ENCODE measurements at regions not wholly inside any gene's neighbourhood (a gene's known extent, or its start where the extent isn't known, plus 50 kb on each side); places are given as distances from the start of the nearest gene placed in this dataset.

DNA sequence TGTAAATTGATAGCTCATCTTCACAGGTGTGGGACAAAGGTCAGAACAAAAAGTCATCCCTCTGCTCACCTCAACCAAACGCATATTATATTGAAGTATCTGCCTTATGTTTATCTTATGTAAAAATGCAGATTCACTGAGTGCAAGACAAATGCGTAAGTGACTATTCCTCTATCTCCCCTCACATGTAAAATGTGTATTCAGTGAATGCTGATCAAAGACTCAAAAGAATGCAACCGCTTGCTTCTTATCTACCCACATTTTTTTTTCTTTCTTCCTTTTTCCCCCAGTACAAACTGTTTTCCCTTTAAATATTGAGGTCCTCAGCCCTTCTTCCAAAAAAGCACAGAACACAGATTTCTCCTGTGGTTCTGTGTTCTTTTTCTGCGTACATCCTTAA lies 1882.9 kb downstream of the NCAM2 start:
- DNase-seq (ENCODE audit: missing footprints) (no peak), ATAC-seq (no peak)
- intact Hi-C loops (cut with DNase I), result no loop called here

DNA sequence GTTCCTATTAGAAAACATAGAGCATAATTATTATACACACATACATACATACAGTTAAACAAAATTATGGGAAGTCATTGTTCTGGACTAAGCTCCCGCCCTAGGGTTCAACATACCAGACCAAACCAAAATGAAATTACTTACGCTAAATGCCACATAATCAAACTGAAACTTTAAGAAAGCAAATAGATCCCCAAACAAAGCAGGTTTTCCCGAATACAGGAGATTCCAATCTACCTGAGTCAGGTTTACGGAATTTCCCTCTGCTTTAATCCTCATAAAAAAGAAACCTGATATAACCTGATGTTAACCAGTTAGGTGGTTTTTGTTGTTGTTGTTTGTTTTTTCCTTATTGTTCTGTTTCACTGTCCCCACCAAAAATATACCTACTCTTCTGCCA lies 1886.9 kb downstream of the NCAM2 start:
- ATAC-seq (no peak), DNase-seq (ENCODE audit: missing footprints) (no peak)
- intact Hi-C loops (cut with DNase I), result no loop called here

GRCh38 chr21:22885614-22886013 lies 1887.4 kb downstream of the NCAM2 start:
- DNase-seq (ENCODE audit: missing footprints), result no peak
- ATAC-seq, result no peak
- intact Hi-C loops (cut with DNase I), result no loop called here

- intact Hi-C loops (cut with DNase I), result no loop called here
- DNase-seq (ENCODE audit: missing footprints) (no peak), ATAC-seq (no peak)
Measured at GRCh38 chr21:22889445-22889844, 1891.2 kb downstream of the NCAM2 start.

GRCh38 chr21:22890656-22891055 lies 1892.4 kb downstream of the NCAM2 start:
- ATAC-seq, result no peak
- DNase-seq (ENCODE audit: missing footprints), result no peak
- intact Hi-C loops (cut with DNase I), result no loop called here

GRCh38 chr21:22892028-22892427 lies 1893.8 kb downstream of the NCAM2 start:
- ATAC-seq, result no peak
- intact Hi-C loops (cut with DNase I), result no loop called here
- no peak for DNase-seq (ENCODE audit: missing footprints)

DNA sequence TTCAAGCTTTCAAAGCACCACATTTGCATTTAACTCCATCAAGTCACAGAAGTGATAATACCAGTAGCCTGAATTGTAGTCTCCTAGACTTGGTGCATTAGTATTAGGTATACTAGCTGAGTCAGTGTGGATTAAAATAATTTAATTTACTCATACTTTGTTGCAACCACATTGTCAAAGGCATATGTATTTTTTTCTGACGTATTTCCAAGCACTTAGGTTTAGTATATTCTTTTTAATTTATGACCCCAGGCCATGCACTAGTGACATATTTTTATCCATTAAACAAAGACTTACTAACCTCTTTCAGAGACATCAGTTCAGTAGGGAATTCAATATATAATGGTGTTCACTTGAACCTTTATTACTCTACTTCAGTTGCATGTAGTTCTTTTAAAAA lies 1894.5 kb downstream of the NCAM2 start:
- ATAC-seq, result no peak
- DNase-seq (ENCODE audit: missing footprints), result no peak
- intact Hi-C loops (cut with DNase I), result no loop called here

DNA sequence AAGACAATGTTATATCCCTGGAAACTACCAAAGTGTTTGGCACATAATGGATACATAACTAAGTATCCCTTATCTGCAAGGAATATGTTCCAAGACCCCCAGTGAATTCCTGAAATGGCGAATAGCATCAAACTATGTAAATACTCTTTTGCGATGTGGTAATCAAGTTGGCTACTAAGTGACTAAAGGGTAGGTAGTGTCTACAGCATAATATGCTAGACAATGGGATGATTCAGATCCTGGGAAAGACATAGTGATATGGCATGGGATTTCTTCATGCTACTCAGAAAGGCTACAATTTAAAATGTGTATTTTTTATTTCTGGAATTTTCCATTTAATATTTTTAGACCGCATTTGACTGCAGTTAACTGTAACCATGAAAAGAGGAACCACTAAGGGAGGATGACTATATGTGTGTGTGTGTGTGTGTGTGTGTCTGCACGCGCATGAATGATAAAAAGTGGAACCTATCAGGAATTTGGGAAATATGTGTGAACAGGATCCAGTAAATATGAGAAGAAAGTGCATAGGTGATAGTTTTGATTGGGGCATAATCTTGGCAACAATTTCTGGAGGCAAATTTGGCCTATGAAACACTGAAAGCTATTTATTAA lies 1899.9 kb downstream of the NCAM2 start:
- intact Hi-C loops (cut with DNase I), result no loop called here
- DNase-seq (ENCODE audit: missing footprints) (no peak), ATAC-seq (no peak)

GRCh38 chr21:22900490-22900889 lies 1902.3 kb downstream of the NCAM2 start:
- intact Hi-C loops (cut with DNase I), result no loop called here
- ATAC-seq, result no peak
- no peak for DNase-seq (ENCODE audit: missing footprints)

DNA sequence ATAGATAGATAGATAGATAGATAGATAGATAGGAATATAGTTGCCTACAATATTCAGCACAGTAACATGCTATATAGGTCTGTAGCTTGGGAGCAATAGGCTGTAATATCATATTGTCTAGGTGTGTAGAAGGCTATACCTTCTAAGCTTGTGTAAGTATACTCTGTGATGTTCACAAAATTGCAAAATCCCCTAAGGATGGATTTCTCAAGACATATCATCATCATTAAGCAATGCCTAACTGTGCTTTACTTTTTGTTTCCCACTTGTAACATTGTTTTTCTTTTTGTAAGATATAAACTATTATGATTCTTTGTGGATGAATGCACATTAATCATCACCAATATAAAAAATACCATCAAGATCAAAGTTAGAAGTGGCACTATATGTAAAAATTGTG lies 1905.6 kb downstream of the NCAM2 start:
- no peak for ATAC-seq
- intact Hi-C loops (cut with DNase I), result no loop called here

DNA sequence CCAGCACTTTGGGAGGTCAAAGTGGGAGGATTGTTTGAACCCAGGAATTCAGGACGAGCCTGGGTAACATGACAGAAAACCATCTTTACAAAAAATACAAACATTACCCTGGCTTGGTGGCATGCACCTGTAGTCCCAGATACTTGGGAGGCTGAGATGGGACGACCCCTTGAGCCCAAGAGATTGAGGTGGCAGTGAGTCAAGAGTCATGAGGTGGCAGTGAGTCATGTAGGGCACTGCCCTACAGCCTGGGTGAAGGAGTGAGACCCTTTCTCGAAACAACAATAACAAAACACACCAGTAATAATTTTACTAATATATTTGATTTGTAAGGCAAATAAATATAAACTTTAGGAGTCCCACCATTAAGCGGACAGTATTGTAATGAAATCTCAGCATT lies 1906.2 kb downstream of the NCAM2 start:
- DNase-seq (ENCODE audit: missing footprints), result no peak
- ATAC-seq, result no peak
- intact Hi-C loops (cut with DNase I), result no loop called here

More for the DNA sequence above, 1905.6 kb downstream of the NCAM2 start:
- no peak for DNase-seq (ENCODE audit: missing footprints)

DNA sequence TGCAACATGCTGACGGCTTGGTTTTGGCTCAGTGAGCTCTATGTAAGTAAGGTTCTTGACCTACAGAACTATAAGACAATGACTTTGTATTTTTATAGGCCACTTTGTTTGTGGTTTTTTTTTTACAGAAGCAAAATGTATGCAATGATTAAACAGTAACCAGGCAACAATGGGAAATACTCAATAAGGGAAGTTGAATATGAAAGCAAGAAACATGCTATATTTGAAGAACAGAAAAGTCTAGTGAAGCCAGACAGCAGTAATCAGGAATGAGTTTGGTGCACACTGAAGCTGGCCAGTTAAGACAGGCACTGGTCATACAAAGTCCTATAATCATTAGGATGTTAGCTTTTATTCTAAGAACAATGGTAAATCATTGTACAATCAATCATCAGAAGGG lies 1926.8 kb downstream of the NCAM2 start:
- DNase-seq (ENCODE audit: missing footprints) (no peak), ATAC-seq (no peak)
- intact Hi-C loops (cut with DNase I), result no loop called here

GRCh38 chr21:22927469-22927868 lies 1929.3 kb downstream of the NCAM2 start:
- no peak for ATAC-seq
- intact Hi-C loops (cut with DNase I), result no loop called here
- no peak for DNase-seq (ENCODE audit: missing footprints)

GRCh38 chr21:22941779-22942490 lies 1943.7 kb downstream of the NCAM2 start:
- intact Hi-C loops (cut with DNase I), result no loop called here
- ATAC-seq (no peak), DNase-seq (ENCODE audit: missing footprints) (no peak)

DNA sequence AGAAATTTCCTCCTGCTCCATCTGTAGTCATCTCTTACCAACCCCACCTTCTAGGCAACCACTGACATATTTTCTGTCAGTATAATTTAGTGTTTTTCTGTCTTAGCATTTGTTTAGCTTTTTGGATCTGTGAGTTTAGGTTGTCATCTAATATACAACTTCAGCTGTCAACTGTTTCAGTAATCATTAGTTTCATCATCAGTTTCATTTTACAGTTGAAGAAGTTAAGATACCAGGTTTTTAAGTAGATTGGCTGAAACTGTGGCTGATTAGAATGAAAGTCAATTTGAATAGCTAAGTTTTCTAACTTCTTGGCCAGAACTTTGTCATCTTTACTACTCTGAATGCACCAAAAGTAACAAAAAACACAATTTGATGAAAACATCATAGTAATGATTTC lies 1957.3 kb downstream of the NCAM2 start:
- DNase-seq (ENCODE audit: missing footprints) (no peak), ATAC-seq (no peak)
- intact Hi-C loops (cut with DNase I), result no loop called here

- ATAC-seq, result no peak
- intact Hi-C loops (cut with DNase I), result no loop called here
- DNase-seq (ENCODE audit: missing footprints), result no peak
Measured at GRCh38 chr21:22961258-22961657, 1963.0 kb downstream of the NCAM2 start.

GRCh38 chr21:22965455-22966135 lies 1967.4 kb downstream of the NCAM2 start:
- ATAC-seq (no peak), DNase-seq (ENCODE audit: missing footprints) (no peak)
- intact Hi-C loops (cut with DNase I), result no loop called here

GRCh38 chr21:22981819-22982218 lies 1983.6 kb downstream of the NCAM2 start:
- ATAC-seq (no peak), DNase-seq (ENCODE audit: missing footprints) (no peak)
- intact Hi-C loops (cut with DNase I), result no loop called here

DNA sequence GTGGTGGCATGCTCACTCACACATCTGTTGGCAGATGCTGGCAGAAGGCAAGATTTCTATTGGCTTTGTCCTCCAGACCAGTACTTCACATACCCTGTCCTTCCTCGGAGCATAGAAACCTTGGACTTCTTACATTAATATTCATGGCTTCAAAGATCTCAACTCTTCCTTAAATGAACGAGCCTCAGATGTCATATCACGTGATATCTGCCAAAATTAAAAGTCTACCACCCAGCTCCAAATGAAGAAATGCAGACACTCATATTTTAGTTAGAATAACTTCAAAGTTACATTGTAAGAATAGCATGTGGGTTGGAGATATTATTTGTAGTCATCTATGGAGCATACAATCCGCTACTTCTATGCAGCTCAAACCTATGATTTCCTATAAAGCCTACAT lies 1994.9 kb downstream of the NCAM2 start:
- no peak for ATAC-seq
- no peak for DNase-seq (ENCODE audit: missing footprints)
- intact Hi-C loops (cut with DNase I), result no loop called here

DNA sequence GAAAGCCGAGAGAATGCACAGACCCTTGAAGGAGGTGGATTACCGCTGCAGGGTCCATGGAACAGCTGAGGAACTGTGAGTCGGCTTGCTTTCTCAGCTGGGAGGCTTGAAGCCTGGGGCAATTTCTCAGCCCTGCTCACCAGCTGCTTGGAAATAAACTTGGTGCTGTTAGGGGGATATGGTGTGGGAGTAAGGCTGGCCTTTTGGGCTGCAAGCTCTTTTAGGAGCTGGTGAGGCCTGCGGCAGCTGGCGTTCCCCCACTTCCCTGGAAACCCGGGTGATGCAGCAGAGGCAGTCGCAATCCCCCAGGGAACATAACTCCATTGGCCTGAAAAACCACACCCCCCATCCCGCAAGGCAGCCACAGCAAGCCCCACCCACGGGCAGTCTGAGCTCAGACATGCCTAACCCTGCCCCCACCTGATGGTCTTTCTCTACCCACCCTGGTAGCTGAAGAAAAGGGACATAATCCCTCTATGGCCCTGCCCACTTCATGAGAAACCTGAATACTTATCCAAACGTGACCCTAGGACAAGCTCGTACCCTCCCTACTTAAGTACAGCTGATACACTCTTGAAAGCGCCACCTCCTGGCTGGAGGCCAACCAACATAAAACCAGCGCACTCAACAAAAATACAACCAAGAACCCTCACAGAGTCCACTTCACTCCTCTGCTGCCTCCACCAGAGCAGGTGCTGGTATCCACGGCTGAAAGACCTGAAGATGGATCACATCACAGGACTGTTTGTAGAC lies 1995.8 kb downstream of the NCAM2 start:
- ATAC-seq (no peak), DNase-seq (ENCODE audit: missing footprints) (no peak)
- intact Hi-C loops (cut with DNase I), result no loop called here
